IPS-18a (cell line): ENCODE measurements at regions not wholly inside any gene's neighbourhood (a gene's known extent, or its start where the extent isn't known, plus 50 kb on each side); places are given as distances from the start of the nearest gene placed in this dataset.

ENCODE experiments used
- H3K27ac ChIP-seq: one replicate; pipeline ENCODE4 v1.5.1; 2013; ENCODE audit warnings: low read length
- H3K27me3 ChIP-seq: one replicate; pipeline ENCODE4 v1.6.1; 2013; ENCODE audit warnings: mild to moderate bottlenecking, low read length; ENCODE audit not compliant: control insufficient read depth, insufficient read depth
- H3K36me3 ChIP-seq: one replicate; pipeline ENCODE4 v1.6.1; 2013; ENCODE audit warnings: low read depth, low read length; ENCODE audit not compliant: control insufficient read depth
- H3K4me1 ChIP-seq: one replicate; pipeline ENCODE4 v1.6.1; 2013; ENCODE audit warnings: low read depth, low read length; ENCODE audit not compliant: control insufficient read depth
- H3K4me3 ChIP-seq: one replicate; pipeline ENCODE4 v1.5.1; 2013; ENCODE audit warnings: low read length
- H3K9ac ChIP-seq: one replicate; pipeline ENCODE4 v1.6.1; 2013; ENCODE audit warnings: mild to moderate bottlenecking, low read length, moderate library complexity
- H3K9me3 ChIP-seq: one replicate; pipeline ENCODE4 v1.6.1; 2013; ENCODE audit warnings: low read depth, low read length; ENCODE audit not compliant: control insufficient read depth

DNA sequence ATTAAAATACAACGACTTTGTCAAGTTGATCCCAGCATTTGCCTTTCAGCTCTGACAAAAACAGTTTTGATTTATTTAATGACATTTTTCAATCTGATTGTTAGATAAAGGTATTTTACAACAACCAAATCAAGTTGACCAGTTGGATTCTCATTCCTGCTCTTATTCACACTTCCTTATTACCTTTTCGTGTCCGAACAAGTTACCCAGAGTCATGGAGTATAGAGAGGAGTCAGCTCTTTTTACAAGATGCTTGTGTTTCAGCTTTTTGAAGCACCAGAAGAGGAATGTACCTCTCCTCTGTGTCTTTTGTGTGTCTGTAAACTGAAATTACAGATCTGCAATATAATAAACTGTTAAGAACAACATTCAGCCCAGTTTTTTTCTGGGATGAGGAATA is 151.3 kb upstream of the TMEM161B start:
- Histone ChIP-seq H3K4me1 (no peaks in the 10 kb centered on the region), H3K9ac (no peak overlapping the region), H3K27ac (no peak overlapping the region), H3K36me3 (no peaks in the 10 kb centered on the region), H3K4me3 (no peak overlapping the region), H3K27me3 (no peaks in the 10 kb centered on the region), H3K9me3 (no peaks in the 10 kb centered on the region)

DNA sequence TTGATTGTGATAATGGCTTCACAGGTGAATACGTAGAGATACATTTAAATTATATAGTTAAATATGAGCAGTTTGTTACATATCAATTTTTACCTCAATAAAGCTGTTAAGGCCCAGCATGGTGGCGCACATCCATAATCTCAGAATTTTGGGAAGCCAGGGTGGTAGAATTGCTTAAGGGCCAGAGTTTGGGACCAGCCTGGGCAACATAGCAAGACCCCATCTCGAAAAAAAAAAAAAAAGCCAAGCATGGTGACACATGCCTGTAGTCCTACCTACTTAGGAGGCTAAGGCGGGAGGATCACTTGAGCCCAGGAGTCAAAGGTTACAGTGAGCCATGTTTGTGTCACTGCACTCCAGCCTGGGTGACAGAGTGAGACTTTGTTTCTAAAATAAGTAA is 138.7 kb upstream of the TMEM161B start:
- Histone ChIP-seq H3K27me3 (no peaks in the 10 kb centered on the region), H3K9ac (no peak overlapping the region), H3K4me3 (no peak overlapping the region), H3K27ac (no peak overlapping the region), H3K9me3 (no peaks in the 10 kb centered on the region), H3K36me3 (no peaks in the 10 kb centered on the region), H3K4me1 (peaks cover 6% of the 10 kb centered on the region)

DNA sequence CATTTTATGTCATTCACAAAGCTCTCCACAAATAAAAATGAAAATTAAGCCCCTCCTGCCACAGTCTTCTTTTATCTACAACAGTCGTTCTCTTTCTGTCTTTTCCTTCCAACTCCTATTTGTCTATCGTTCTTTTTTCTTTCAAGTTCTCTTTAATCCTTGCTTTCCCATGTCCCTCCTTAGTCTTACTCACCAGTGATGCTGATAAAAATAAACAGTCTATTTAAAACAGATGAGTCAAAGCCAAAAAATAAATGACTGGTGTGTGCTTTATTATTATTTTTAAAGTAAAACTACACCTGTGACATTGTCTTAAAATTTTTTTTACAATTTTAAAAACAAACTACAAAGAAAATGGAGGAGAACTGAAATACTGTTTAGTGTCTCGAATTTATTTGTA is 137.1 kb upstream of the TMEM161B start:
- no peak overlapping the region for H3K27ac ChIP-seq
- no peaks in the 10 kb centered on the region for H3K27me3 ChIP-seq
- H3K36me3 ChIP-seq = no peaks in the 10 kb centered on the region
- H3K4me3 ChIP-seq = no peak overlapping the region
- H3K9ac ChIP-seq = no peak overlapping the region
- H3K4me1 ChIP-seq = peaks cover 6% of the 10 kb centered on the region
- no peaks in the 10 kb centered on the region for H3K9me3 ChIP-seq

DNA sequence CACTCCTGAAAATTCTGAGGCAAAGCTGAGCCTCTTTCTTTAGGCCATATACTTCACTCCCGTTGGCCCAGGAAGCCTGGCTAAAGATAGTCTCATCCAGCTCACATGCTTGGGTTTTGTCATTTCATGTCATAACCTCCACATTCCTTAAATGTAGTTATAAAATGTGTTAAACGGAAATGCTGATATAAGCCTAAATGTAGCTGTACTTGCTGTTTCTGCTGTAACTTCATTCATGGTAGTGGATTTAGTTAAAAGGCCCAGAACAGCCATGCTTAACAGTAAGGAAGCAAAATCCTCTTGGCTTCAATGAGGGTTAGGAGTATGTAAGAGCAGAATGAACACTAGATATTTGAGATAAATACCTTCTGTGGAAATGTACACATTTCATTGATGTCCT is 135.8 kb upstream of the TMEM161B start:
- H3K4me3 ChIP-seq = no peak overlapping the region
- peaks cover 6% of the 10 kb centered on the region for H3K4me1 ChIP-seq
- H3K9ac ChIP-seq = no peak overlapping the region
- no peaks in the 10 kb centered on the region for H3K9me3 ChIP-seq
- H3K27ac ChIP-seq = no peak overlapping the region
- no peaks in the 10 kb centered on the region for H3K27me3 ChIP-seq
- no peaks in the 10 kb centered on the region for H3K36me3 ChIP-seq

DNA sequence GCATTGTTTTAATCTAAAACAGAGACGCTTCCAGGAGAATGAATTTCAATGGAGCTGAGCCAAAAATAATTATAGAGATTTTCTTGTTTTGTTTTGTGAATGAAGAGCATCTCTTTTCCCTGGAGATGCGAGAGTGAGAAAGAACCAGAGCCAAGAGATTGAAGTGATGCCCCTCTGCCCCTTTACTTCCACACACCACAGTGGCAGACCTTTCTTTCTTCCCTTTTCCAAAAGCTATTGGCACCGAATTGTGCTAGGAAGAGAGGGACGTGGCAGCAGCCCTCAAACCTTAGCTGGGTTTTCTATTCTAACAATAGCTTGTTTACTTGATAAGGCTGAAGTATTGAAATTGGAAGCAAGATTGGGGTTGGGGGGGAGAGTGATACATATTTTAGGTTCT is 133.0 kb upstream of the TMEM161B start:
- Histone ChIP-seq H3K4me3 (no peak overlapping the region), H3K27ac (no peak overlapping the region), H3K36me3 (no peaks in the 10 kb centered on the region), H3K9ac (no peak overlapping the region), H3K4me1 (peaks cover 26% of the 10 kb centered on the region), H3K27me3 (no peaks in the 10 kb centered on the region), H3K9me3 (no peaks in the 10 kb centered on the region)

DNA sequence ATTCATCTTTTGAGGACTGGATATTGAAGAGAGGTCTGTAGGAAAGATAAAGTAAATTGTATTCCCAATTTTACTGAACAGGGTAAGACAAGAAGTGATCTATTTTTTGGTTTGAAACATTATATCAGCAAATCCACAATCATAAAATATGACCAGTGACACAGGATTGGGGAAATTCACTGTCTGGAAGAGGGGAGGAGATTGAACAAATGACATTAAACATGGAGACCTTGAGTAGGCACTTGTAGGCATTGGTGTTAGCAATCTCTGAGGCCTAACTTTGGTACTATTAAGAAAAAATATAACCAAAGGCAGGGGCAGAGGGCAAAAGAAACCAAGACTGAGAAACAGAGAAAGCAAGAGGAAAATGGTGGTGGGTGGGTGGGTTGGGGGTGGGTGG is 132.6 kb upstream of the TMEM161B start:
- Histone ChIP-seq H3K9me3 (no peaks in the 10 kb centered on the region), H3K4me1 (peaks cover 31% of the 10 kb centered on the region), H3K36me3 (no peaks in the 10 kb centered on the region)

DNA sequence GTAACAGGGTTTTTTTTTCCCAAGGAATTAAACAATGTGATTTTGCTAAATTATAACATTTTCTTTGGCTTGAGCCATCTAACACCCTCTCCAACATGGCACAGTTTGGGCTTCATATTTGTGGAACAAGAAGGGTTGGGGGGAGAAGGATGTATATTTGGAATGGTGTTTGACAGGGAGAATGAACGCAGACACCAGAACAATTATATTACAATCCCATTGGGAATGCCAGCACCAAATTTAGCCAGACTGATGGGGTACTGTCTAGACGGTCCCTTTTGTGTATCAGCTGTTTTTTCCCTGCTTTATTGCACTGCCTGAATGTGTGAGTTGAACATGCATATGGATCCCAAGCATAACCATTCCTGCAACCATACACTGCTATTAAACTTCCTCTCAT is 130.9 kb upstream of the TMEM161B start:
- Histone ChIP-seq H3K36me3 (no peaks in the 10 kb centered on the region), H3K9me3 (no peaks in the 10 kb centered on the region), H3K27me3 (no peaks in the 10 kb centered on the region), H3K4me1 (peaks cover 46% of the 10 kb centered on the region), H3K9ac (no peak overlapping the region), H3K27ac (no peak overlapping the region), H3K4me3 (no peak overlapping the region)

More for the DNA sequence above, 132.6 kb upstream of the TMEM161B start:
- H3K4me3 ChIP-seq = no peak overlapping the region
- no peaks in the 10 kb centered on the region for H3K27me3 ChIP-seq
- H3K9ac ChIP-seq = no peak overlapping the region
- no peak overlapping the region for H3K27ac ChIP-seq

DNA sequence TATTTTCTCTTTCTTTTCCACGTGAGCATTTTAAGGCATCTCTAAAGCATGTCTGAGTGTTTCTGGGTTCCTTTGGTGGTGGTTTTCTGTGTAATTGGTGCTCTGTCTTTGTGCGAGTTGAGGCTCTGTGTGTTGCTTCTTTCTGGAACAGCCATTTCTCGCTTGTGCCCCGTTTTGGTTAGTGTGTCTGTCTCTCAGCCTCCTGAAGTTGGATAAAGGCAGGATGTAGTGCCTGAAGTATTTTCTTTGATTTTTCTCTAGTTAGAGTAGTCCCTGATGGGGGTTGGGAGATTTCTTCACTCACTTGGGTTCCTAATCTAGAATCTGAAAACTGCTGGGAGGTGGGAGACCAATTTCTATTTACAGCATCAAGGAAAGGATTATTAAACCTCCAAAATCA is 129.7 kb upstream of the TMEM161B start:
- Histone ChIP-seq H3K27me3 (no peaks in the 10 kb centered on the region), H3K36me3 (no peaks in the 10 kb centered on the region), H3K27ac (no peak overlapping the region), H3K4me3 (no peak overlapping the region), H3K9me3 (no peaks in the 10 kb centered on the region), H3K4me1 (peaks cover 55% of the 10 kb centered on the region), H3K9ac (peak overlapping the region; percentile 17)

DNA sequence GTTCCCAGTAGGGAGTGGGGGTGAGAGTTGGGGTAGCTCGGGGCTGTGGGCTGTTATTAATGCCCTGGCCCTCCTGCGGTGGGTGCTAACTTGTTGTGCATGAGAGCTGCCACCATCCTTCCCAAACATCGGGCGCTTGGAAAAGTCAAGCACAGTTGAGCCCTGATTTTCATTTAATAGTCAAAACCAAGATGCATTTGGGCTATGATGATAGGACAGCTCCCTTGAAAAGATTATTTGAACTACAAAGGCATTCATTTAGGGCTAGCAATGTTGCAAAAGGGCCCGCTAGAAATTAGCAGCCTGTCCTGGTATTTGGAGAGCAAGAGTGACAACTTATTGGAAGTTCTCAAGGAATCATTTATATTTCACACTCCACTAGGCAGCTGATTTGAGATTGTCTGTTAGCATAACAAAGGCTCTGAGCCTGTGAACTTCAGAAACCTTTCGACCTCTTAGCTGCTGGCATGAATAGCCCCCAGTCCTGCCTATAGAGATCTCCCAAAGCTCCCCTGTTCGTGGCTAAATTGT is 128.2 kb upstream of the TMEM161B start:
- H3K4me3 ChIP-seq = peak overlapping the region; percentile 35
- H3K4me1 ChIP-seq = peaks cover 61% of the 10 kb centered on the region

DNA sequence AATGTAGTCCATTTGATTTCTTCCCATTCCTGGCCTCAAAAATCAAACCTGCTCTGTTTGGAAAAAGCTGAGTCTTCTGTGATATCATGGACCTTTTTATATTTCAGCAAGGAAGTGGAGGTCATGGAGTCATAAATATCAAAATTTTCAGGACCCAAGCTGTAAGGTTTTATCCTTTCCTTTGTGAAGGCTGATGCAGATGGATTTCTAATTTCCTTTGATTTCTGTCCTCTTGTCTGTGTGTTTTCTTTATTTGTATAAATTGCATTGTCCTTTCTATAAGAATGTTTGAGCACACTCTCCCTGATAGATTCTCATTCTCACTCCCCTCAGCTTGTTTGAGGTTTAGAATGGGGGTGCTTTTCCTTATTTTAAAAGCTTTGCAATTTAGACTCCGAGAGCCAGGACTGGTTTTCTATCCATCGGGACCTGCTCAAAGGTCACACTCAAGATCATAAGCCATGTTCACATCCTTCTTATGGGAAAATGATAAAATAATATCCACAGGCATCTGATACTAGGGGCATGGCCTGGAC is 127.4 kb upstream of the TMEM161B start:
- Histone ChIP-seq H3K4me1 (peaks cover 68% of the 10 kb centered on the region), H3K36me3 (no peaks in the 10 kb centered on the region), H3K27ac (no peak overlapping the region), H3K9ac (no peak overlapping the region), H3K4me3 (no peak overlapping the region), H3K9me3 (no peaks in the 10 kb centered on the region), H3K27me3 (no peaks in the 10 kb centered on the region)

More for the DNA sequence above, 128.2 kb upstream of the TMEM161B start:
- Histone ChIP-seq H3K9ac (no peak overlapping the region), H3K27me3 (no peaks in the 10 kb centered on the region), H3K27ac (no peak overlapping the region), H3K9me3 (no peaks in the 10 kb centered on the region), H3K36me3 (no peaks in the 10 kb centered on the region)

DNA sequence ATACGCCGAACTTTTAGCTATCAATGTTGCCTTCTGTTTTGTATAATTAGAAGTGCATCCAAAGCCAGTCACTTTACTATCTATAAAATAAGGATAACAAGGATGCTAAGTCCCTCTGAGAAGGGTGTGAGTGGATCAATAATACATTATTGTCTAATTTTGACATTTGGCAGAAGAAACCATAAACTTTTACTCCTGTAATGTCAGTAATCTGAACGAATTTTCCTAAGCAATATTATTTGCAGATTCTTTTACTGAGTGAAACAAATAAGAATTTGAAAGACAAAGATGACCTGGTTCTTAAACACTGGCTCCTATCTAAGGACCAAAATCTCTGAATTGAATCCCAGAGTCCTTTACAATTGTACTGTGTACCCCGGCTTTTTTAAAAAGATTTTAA is 126.6 kb upstream of the TMEM161B start:
- Histone ChIP-seq H3K4me3 (no peak overlapping the region), H3K4me1 (peaks cover 76% of the 10 kb centered on the region), H3K27ac (no peak overlapping the region), H3K9ac (no peak overlapping the region), H3K9me3 (no peaks in the 10 kb centered on the region), H3K36me3 (no peaks in the 10 kb centered on the region), H3K27me3 (no peaks in the 10 kb centered on the region)

DNA sequence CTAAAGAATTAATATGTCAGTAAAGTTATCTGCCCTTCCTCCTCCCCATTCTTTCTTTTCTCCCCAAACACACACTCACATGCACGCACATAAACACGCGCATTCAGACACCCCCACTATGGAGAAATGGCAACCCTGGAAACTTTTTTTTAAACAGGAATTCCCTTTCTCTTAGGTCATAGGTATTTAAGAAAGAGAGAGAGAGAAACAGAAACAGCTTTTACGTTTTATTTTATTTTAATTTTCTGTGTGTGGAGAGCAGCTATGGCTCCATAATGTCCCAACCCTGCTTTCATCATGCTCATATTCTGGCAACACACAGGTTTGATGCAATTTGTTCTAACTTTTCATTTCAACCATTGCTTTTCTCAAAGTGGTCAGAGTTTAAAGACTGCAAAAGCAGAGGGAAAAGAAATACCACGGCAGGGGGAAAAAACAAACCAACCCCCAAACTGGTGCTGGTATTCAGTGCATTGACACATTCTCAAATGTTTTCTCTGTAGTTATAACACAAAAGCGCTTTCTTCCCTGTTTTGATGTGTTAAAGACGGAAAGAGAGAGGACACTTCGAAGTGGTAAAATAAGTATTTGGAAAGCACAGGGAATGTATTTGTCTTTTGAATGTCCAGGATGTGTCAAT is 126.0 kb upstream of the TMEM161B start:
- no peaks in the 10 kb centered on the region for H3K36me3 ChIP-seq
- H3K9me3 ChIP-seq = no peaks in the 10 kb centered on the region
- H3K27ac ChIP-seq = no peak overlapping the region
- H3K4me1 ChIP-seq = peaks cover 78% of the 10 kb centered on the region
- peak overlapping the region; percentile 6 for H3K4me3 ChIP-seq
- no peaks in the 10 kb centered on the region for H3K27me3 ChIP-seq
- H3K9ac ChIP-seq = peak overlapping the region; percentile 32
